ENCODE measurements at regions not wholly inside any gene's neighbourhood (a gene's known extent, or its start where the extent isn't known, plus 50 kb on each side); places are given as distances from the start of the nearest gene placed in this dataset.

GRCh38 chr5:145708169-145708568 is 127.0 kb downstream of the PRELID2 start:
- no peaks in the 10 kb centered on the region for H3K27me3 ChIP-seq (ENCODE audit: control insufficient read depth, insufficient read depth, low read length)
- H3K4me3 ChIP-seq (ENCODE audit: low read depth in 2 of 2, low read length in 2 of 2) = no peak overlapping the region
- H3K9me3 ChIP-seq (ENCODE audit: control insufficient read depth, insufficient read depth, low read depth, low read length) = no peaks in the 10 kb centered on the region
- no peak for TF ChIP-seq SIN3A (IDR thresholded peaks at IDR 0.05; ENCODE audit: borderline replicate concordance, insufficient read depth, low read depth, low read length)
- no peak for TF ChIP-seq REST (IDR thresholded peaks at IDR 0.05; ENCODE audit: insufficient read depth in 1 of 2, low read depth in 2 of 2, low read length in 1 of 2)
- no peak for TF ChIP-seq TCF7L2 (IDR thresholded peaks at IDR 0.05; ENCODE audit: low read depth, low read length)
- no peak for TF ChIP-seq CTCF (IDR thresholded peaks at IDR 0.05)
- no peak for TF ChIP-seq POLR2AphosphoS5 (IDR thresholded peaks at IDR 0.05; ENCODE audit: low read depth, low read length)
- intact Hi-C loops (cut with micrococcal nuclease; ENCODE audit: unreplicated experiment) = no loop called here
- DNase-seq (ENCODE audit: low read depth, low spot score) (no peak), ATAC-seq (no peak)
- H3K27ac ChIP-seq (ENCODE audit: low read length) = no peak overlapping the region
- ChIA-PET CTCF (no interaction called here), POLR2A (no interaction called here)
- H3K36me3 ChIP-seq (ENCODE audit: control insufficient read depth, insufficient read depth, low read length) = no peaks in the 10 kb centered on the region
- no peaks in the 10 kb centered on the region for H3K4me1 ChIP-seq (ENCODE audit: control insufficient read depth, insufficient read depth, low read length)
- in situ Hi-C loops (cut with HindIII; ENCODE audit: low pct_unique_long_range_greater_than_20kb, low sequenced_read_pairs) = no loop called here
- BruUV-seq (replicated peaks) = no TSS peak

- H3K36me3 ChIP-seq (ENCODE audit: control insufficient read depth, insufficient read depth, low read length) = no peaks in the 10 kb centered on the region
- no peak overlapping the region for H3K4me3 ChIP-seq (ENCODE audit: low read depth in 2 of 2, low read length in 2 of 2)
- in situ Hi-C loops (cut with HindIII; ENCODE audit: low pct_unique_long_range_greater_than_20kb, low sequenced_read_pairs) = no loop called here
- DNase-seq (ENCODE audit: low read depth, low spot score) (no peak), ATAC-seq (no peak)
- TF ChIP-seq REST (IDR thresholded peaks at IDR 0.05; ENCODE audit: insufficient read depth in 1 of 2, low read depth in 2 of 2, low read length in 1 of 2) (no peak), TCF7L2 (IDR thresholded peaks at IDR 0.05; ENCODE audit: low read depth, low read length) (no peak), CTCF (IDR thresholded peaks at IDR 0.05) (no peak), SIN3A (IDR thresholded peaks at IDR 0.05; ENCODE audit: borderline replicate concordance, insufficient read depth, low read depth, low read length) (no peak), POLR2AphosphoS5 (IDR thresholded peaks at IDR 0.05; ENCODE audit: low read depth, low read length) (no peak)
- POLR2A ChIA-PET = no interaction called here
- CTCF ChIA-PET = no interaction called here
- no peaks in the 10 kb centered on the region for H3K27me3 ChIP-seq (ENCODE audit: control insufficient read depth, insufficient read depth, low read length)
- H3K27ac ChIP-seq (ENCODE audit: low read length) = no peak overlapping the region
- no TSS peak for BruUV-seq (replicated peaks)
- no peaks in the 10 kb centered on the region for H3K4me1 ChIP-seq (ENCODE audit: control insufficient read depth, insufficient read depth, low read length)
- H3K9me3 ChIP-seq (ENCODE audit: control insufficient read depth, insufficient read depth, low read depth, low read length) = no peaks in the 10 kb centered on the region
- intact Hi-C loops (cut with micrococcal nuclease; ENCODE audit: unreplicated experiment) = no loop called here
Measured at GRCh38 chr5:145704724-145705123, 130.4 kb downstream of the PRELID2 start.
